OCI-LY7 (cell line): ENCODE measurements at regions not wholly inside any gene's neighbourhood (a gene's known extent, or its start where the extent isn't known, plus 50 kb on each side); places are given as distances from the start of the nearest gene placed in this dataset.

ENCODE experiments used
- BruUV-seq: library from RNA; stranded (reverse); fragments of 400-500 nt; replicated peaks from 2 replicates; lab custom pipeline; 2021; lab: Mats Ljungman, UMichigan
- CTCF ChIA-PET: fragments of 300-600 bp; sonication (Branson Sonifier 250); formaldehyde crosslinking; loops from one replicate; lab custom pipeline; 2022; ENCODE audit warnings: antibody characterized with exemption; ENCODE audit not compliant: unreplicated experiment; lab: Charles Lee
- POLR2A ChIA-PET: fragments of 300-600 bp; sonication (Branson Sonifier 250); formaldehyde crosslinking; loops from one replicate; lab custom pipeline; 2022; ENCODE audit warnings: antibody characterized with exemption; lab: Charles Lee
- DNase-seq: peaks from one replicate; pipeline ENCODE4 v3.0.0-alpha.2; 2015; ENCODE audit warnings: low spot score
- H2AFZ ChIP-seq: fragments of 200-600 bp; sonication (generic), shearing (Covaris generic); 2 replicates; pipeline ENCODE4 v1.6.1; 2014; ENCODE audit warnings: mild to moderate bottlenecking, antibody characterized with exemption, low read length, moderate library complexity
- H3K27ac ChIP-seq: fragments of 200-600 bp; sonication (generic); 2 replicates; pipeline ENCODE4 v1.5.1; 2014; ENCODE audit warnings: mixed run types, low read depth, mild to moderate bottlenecking, moderate library complexity, low read length, inconsistent platforms; ENCODE audit not compliant: poor library complexity, severe bottlenecking
- H3K36me3 ChIP-seq: fragments of 200-600 bp; sonication (generic); 2 replicates; pipeline ENCODE4 v1.6.1; 2014; ENCODE audit warnings: mild to moderate bottlenecking, antibody characterized with exemption, low read length, moderate library complexity, mixed read lengths; ENCODE audit not compliant: insufficient read depth
- H3K4me1 ChIP-seq: fragments of 200-600 bp; sonication (generic); 2 replicates; pipeline ENCODE4 v1.5.1; 2014; ENCODE audit warnings: mild to moderate bottlenecking, low read length; ENCODE audit not compliant: insufficient read depth, poor library complexity, severe bottlenecking
- H3K4me2 ChIP-seq: fragments of 200-600 bp; sonication (generic); 2 replicates; pipeline ENCODE4 v1.6.1; 2014; ENCODE audit warnings: mild to moderate bottlenecking, low read length
- H3K4me3 ChIP-seq: fragments of 200-600 bp; sonication (generic); 2 replicates; pipeline ENCODE4 v1.5.1; 2014; ENCODE audit warnings: mild to moderate bottlenecking, low read depth, low read length; ENCODE audit not compliant: poor library complexity, severe bottlenecking
- H3K79me2 ChIP-seq: fragments of 200-600 bp; sonication (generic); 2 replicates; pipeline ENCODE4 v1.6.1; 2016; ENCODE audit warnings: low read depth, mild to moderate bottlenecking, low read length, moderate library complexity, mixed read lengths; ENCODE audit not compliant: insufficient read depth
- H3K9me2 ChIP-seq: fragments of 200-600 bp; sonication (generic); 2 replicates; pipeline ENCODE4 v1.6.1; 2016; ENCODE audit warnings: mild to moderate bottlenecking, low read length, mixed read lengths; ENCODE audit not compliant: insufficient read depth
- H3K9me3 ChIP-seq: fragments of 200-600 bp; sonication (generic); 2 replicates; pipeline ENCODE4 v1.6.1; 2014; ENCODE audit warnings: mild to moderate bottlenecking, mixed run types, low read length, mixed read lengths
- H4K20me1 ChIP-seq: fragments of 200-600 bp; sonication (generic); 2 replicates; pipeline ENCODE4 v1.6.1; 2014; ENCODE audit warnings: mild to moderate bottlenecking, antibody characterized with exemption, low read length, moderate library complexity, mixed read lengths; ENCODE audit not compliant: insufficient read depth
- CTCF ChIP-seq: fragments of 200-600 bp; sonication (generic); conservative IDR thresholded peaks from 2 replicates; pipeline ENCODE4 v1.5.1; 2014; ENCODE audit warnings: mild to moderate bottlenecking, antibody characterized with exemption, low read length, moderate library complexity, mixed read lengths
- EZH2phosphoT487 ChIP-seq: fragments of 200-600 bp; sonication (generic); IDR thresholded peaks from 2 replicates; pipeline ENCODE4 v1.6.1; 2018; ENCODE audit warnings: low read depth, borderline replicate concordance, mild to moderate bottlenecking, mixed run types, antibody characterized with exemption, low read length, moderate library complexity, mixed read lengths
- intact Hi-C: fragments of 100-400 bp; cut with micrococcal nuclease; formaldehyde crosslinking; loops from one replicate; pipeline ENCODE4 v1.10.0; 2022; ENCODE audit not compliant: unreplicated experiment

DNA sequence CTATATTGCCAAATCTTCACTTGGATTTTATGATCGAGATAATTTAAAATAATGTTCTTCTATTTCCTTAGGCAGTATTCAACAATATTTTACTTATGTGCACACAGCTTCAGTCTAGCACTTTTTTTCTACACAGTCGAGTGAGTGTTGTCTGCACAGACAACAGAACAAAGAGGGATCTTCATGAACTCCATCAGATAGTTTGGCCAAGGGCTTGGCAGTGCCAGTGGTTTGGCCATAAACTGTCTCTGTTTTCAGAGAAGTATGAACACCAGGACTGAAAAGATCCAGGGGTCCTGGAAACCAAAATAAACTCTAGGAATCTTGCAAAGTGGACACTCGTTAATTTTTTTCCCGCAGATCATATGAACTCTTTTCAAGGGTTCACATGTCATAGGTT lies 547.3 kb downstream of the PLCL1 start:
- TF ChIP-seq EZH2phosphoT487 (no peak), CTCF (no peak)
- ChIA-PET CTCF (no interaction called here), POLR2A (no interaction called here)
- no TSS peak for BruUV-seq
- H4K20me1 ChIP-seq, result no peaks in the 10 kb centered on the region
- H3K36me3 ChIP-seq, result no peaks in the 10 kb centered on the region
- DNase-seq, result no peak
- H2AFZ ChIP-seq, result no peak overlapping the region
- H3K4me2 ChIP-seq, result no peak overlapping the region
- no peak overlapping the region for H3K4me3 ChIP-seq
- H3K9me3 ChIP-seq, result no peaks in the 10 kb centered on the region
- intact Hi-C loops, result no loop called here
- no peak overlapping the region for H3K27ac ChIP-seq
- no peaks in the 10 kb centered on the region for H3K4me1 ChIP-seq
- no peaks in the 10 kb centered on the region for H3K79me2 ChIP-seq
- no peaks in the 10 kb centered on the region for H3K9me2 ChIP-seq

DNA sequence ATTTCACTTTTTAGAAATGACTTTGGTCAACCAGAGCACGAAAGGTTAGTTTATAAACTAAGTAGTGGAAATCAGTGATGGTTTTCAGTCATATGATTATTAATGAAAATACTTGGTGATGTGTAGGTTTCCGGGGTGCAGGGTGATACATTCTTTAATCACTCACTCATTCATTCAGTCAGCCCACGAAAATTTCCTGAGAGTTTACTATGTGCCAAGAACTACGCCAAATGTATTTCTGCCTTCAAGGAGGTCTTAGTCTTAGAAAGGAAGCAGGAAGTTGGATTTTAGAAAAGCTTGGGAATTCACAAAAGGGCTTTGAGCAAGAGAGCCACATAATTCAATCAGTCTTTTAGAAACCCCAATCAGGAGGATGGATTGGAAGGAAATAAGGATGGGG lies 543.6 kb downstream of the PLCL1 start:
- H3K4me1 ChIP-seq, result no peaks in the 10 kb centered on the region
- no peaks in the 10 kb centered on the region for H3K79me2 ChIP-seq
- no peaks in the 10 kb centered on the region for H3K36me3 ChIP-seq
- H3K27ac ChIP-seq, result no peak overlapping the region
- H3K4me3 ChIP-seq, result no peak overlapping the region
- H3K4me2 ChIP-seq, result no peak overlapping the region
- no peak overlapping the region for H2AFZ ChIP-seq
- H3K9me3 ChIP-seq, result no peaks in the 10 kb centered on the region
- ChIA-PET CTCF (no interaction called here), POLR2A (interaction anchor here (0.6 to 1.6 kb wide), 4 partner anchors 14 to 1724 kb away, joined by 3 to 4 read pairs (median 3); no protein-coding TSS in a partner anchor)
- H3K9me2 ChIP-seq, result no peaks in the 10 kb centered on the region
- TF ChIP-seq CTCF, result no peak
- no peaks in the 10 kb centered on the region for H4K20me1 ChIP-seq
- BruUV-seq, result no TSS peak
- DNase-seq, result no peak
- intact Hi-C loops, result no loop called here

- Histone ChIP-seq H3K4me1 (no peaks in the 10 kb centered on the region), H3K27ac (no peak overlapping the region), H3K4me2 (no peak overlapping the region), H2AFZ (no peak overlapping the region), H3K9me3 (no peaks in the 10 kb centered on the region), H3K4me3 (no peak overlapping the region), H3K36me3 (no peaks in the 10 kb centered on the region), H4K20me1 (no peaks in the 10 kb centered on the region), H3K9me2 (no peaks in the 10 kb centered on the region), H3K79me2 (no peaks in the 10 kb centered on the region)
- ChIA-PET CTCF (no interaction called here), POLR2A (interaction anchor here (0.6 to 1.6 kb wide), 2 partner anchors 13 to 1725 kb away, joined by 3 to 4 read pairs; no protein-coding TSS in a partner anchor)
- no peak for DNase-seq
- BruUV-seq, result no TSS peak
- no peak for TF ChIP-seq EZH2phosphoT487
- TF ChIP-seq CTCF, result no peak
- intact Hi-C loops, result no loop called here
Measured at GRCh38 chr2:198347349-198347748, 543.0 kb downstream of the PLCL1 start.
